ENCODE measurements at regions not wholly inside any gene's neighbourhood (a gene's known extent, or its start where the extent isn't known, plus 50 kb on each side); places are given as distances from the start of the nearest gene placed in this dataset.
A peak's percentile ranks its signal among the peaks of the same experiment; 100 is the strongest.

GRCh38 chr1:198024336-198024735 lies 107.2 kb downstream of the LHX9 start:
- H3K4me3 ChIP-seq (ENCODE audit: low read depth, low read length), result no peak overlapping the region
- H3K27me3 ChIP-seq (ENCODE audit: control insufficient read depth, insufficient read depth, low read length), result no peaks in the 10 kb centered on the region
- DNase-seq (ENCODE audit: low read depth), result no peak
- no peaks in the 10 kb centered on the region for H3K36me3 ChIP-seq (ENCODE audit: control insufficient read depth, insufficient read depth, low read length)
- no peak for TF ChIP-seq CTCF (IDR thresholded peaks at IDR 0.05; ENCODE audit: insufficient read depth, low read length, poor library complexity, severe bottlenecking)

- no peak overlapping the region for H3K4me3 ChIP-seq (ENCODE audit: low read depth, low read length)
- peak; percentile 31 for DNase-seq (ENCODE audit: low read depth)
- no peaks in the 10 kb centered on the region for H3K27me3 ChIP-seq (ENCODE audit: control insufficient read depth, insufficient read depth, low read length)
- no peaks in the 10 kb centered on the region for H3K36me3 ChIP-seq (ENCODE audit: control insufficient read depth, insufficient read depth, low read length)
- no peak for TF ChIP-seq CTCF (IDR thresholded peaks at IDR 0.05; ENCODE audit: insufficient read depth, low read length, poor library complexity, severe bottlenecking)
These were observed 107.6 kb downstream of the LHX9 start for GRCh38 chr1:198024782-198025181.

DNA sequence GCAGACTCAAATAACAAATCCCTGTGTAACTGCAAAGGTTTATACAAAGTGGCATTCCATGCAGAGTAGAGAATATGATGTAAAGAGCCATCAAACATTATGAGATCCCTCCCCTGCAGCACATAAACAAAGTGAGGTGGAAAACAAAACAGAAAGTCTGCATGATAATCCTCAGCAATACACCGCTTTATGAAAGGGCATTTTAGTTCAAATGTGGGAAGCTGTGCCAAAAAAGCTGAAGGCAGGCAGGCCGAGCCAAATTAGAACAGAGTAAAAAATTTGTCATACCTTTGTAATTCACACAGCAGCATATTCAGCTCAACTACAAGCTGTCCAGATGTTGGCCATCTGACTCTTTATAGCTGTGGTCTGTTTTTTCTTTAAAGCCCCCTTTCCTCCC lies 113.5 kb downstream of the LHX9 start:
- Histone ChIP-seq H3K27me3 (ENCODE audit: control insufficient read depth, insufficient read depth, low read length) (no peaks in the 10 kb centered on the region), H3K4me3 (ENCODE audit: low read depth, low read length) (no peak overlapping the region), H3K36me3 (ENCODE audit: control insufficient read depth, insufficient read depth, low read length) (no peaks in the 10 kb centered on the region)
- no peak for DNase-seq (ENCODE audit: low read depth)
- TF ChIP-seq CTCF (IDR thresholded peaks at IDR 0.05; ENCODE audit: insufficient read depth, low read length, poor library complexity, severe bottlenecking), result no peak

- no peaks in the 10 kb centered on the region for H3K36me3 ChIP-seq (ENCODE audit: control insufficient read depth, insufficient read depth, low read length)
- no peaks in the 10 kb centered on the region for H3K27me3 ChIP-seq (ENCODE audit: control insufficient read depth, insufficient read depth, low read length)
- TF ChIP-seq CTCF (IDR thresholded peaks at IDR 0.05; ENCODE audit: insufficient read depth, low read length, poor library complexity, severe bottlenecking), result no peak
- DNase-seq (ENCODE audit: low read depth), result no peak
- H3K4me3 ChIP-seq (ENCODE audit: low read depth, low read length), result no peak overlapping the region
These were observed 113.9 kb downstream of the LHX9 start for GRCh38 chr1:198031086-198031485.

GRCh38 chr1:198032668-198033067 lies 115.5 kb downstream of the LHX9 start:
- Histone ChIP-seq H3K36me3 (ENCODE audit: control insufficient read depth, insufficient read depth, low read length) (no peaks in the 10 kb centered on the region), H3K27me3 (ENCODE audit: control insufficient read depth, insufficient read depth, low read length) (no peaks in the 10 kb centered on the region), H3K4me3 (ENCODE audit: low read depth, low read length) (no peak overlapping the region)
- no peak for DNase-seq (ENCODE audit: low read depth)
- no peak for TF ChIP-seq CTCF (IDR thresholded peaks at IDR 0.05; ENCODE audit: insufficient read depth, low read length, poor library complexity, severe bottlenecking)

GRCh38 chr1:198040880-198041279 lies 115.9 kb upstream of the NEK7 start:
- TF ChIP-seq CTCF (IDR thresholded peaks at IDR 0.05; ENCODE audit: insufficient read depth, low read length, poor library complexity, severe bottlenecking), result no peak
- no peak for DNase-seq (ENCODE audit: low read depth)
- no peak overlapping the region for H3K4me3 ChIP-seq (ENCODE audit: low read depth, low read length)
- H3K27me3 ChIP-seq (ENCODE audit: control insufficient read depth, insufficient read depth, low read length), result no peaks in the 10 kb centered on the region
- no peaks in the 10 kb centered on the region for H3K36me3 ChIP-seq (ENCODE audit: control insufficient read depth, insufficient read depth, low read length)
